ENCODE measurements at regions not wholly inside any gene's neighbourhood (a gene's known extent, or its start where the extent isn't known, plus 50 kb on each side); places are given as distances from the start of the nearest gene placed in this dataset.

- Mint-ChIP-seq H3K36me3 (ENCODE audit: low read depth) (no peaks in the 10 kb centered on the region), H3K4me3 (no peak overlapping the region), H3K4me1 (no peaks in the 10 kb centered on the region), H3K27ac (no peak overlapping the region), H3K9me3 (no peaks in the 10 kb centered on the region), H3K27me3 (no peaks in the 10 kb centered on the region)
- POLR2A ChIA-PET: no interaction called here
- no peak for ATAC-seq (ENCODE audit: low read depth)
- DNase-seq: no peak
- CTCF ChIA-PET: no interaction called here
- no peak for TF ChIP-seq CTCF (IDR thresholded peaks at IDR 0.05)
- intact Hi-C loops (cut with micrococcal nuclease): no loop called here
Observed at GRCh38 chr4:31035761-31036160, 315.6 kb downstream of the PCDH7 start.

GRCh38 chr4:31037703-31038102 lies 317.5 kb downstream of the PCDH7 start:
- ChIA-PET POLR2A (no interaction called here), CTCF (no interaction called here)
- H3K4me3 Mint-ChIP-seq: no peak overlapping the region
- no peak overlapping the region for H3K27ac Mint-ChIP-seq
- DNase-seq: no peak
- H3K27me3 Mint-ChIP-seq: no peaks in the 10 kb centered on the region
- no peaks in the 10 kb centered on the region for H3K36me3 Mint-ChIP-seq (ENCODE audit: low read depth)
- TF ChIP-seq CTCF (IDR thresholded peaks at IDR 0.05): no peak
- intact Hi-C loops (cut with micrococcal nuclease): no loop called here
- no peaks in the 10 kb centered on the region for H3K4me1 Mint-ChIP-seq
- no peaks in the 10 kb centered on the region for H3K9me3 Mint-ChIP-seq
- ATAC-seq (ENCODE audit: low read depth): no peak

- no peak overlapping the region for H3K27ac Mint-ChIP-seq
- intact Hi-C loops (cut with micrococcal nuclease): no loop called here
- TF ChIP-seq CTCF (IDR thresholded peaks at IDR 0.05): no peak
- no peak overlapping the region for H3K4me3 Mint-ChIP-seq
- ATAC-seq (ENCODE audit: low read depth) (no peak), DNase-seq (no peak)
- ChIA-PET CTCF (no interaction called here), POLR2A (no interaction called here)
- H3K9me3 Mint-ChIP-seq: no peaks in the 10 kb centered on the region
- no peaks in the 10 kb centered on the region for H3K27me3 Mint-ChIP-seq
- H3K4me1 Mint-ChIP-seq: no peaks in the 10 kb centered on the region
- H3K36me3 Mint-ChIP-seq (ENCODE audit: low read depth): no peaks in the 10 kb centered on the region
Observed at GRCh38 chr4:31039382-31039781, 319.2 kb downstream of the PCDH7 start.

GRCh38 chr4:31040106-31040505 lies 319.9 kb downstream of the PCDH7 start:
- H3K4me3 Mint-ChIP-seq: no peak overlapping the region
- ChIA-PET CTCF (no interaction called here), POLR2A (no interaction called here)
- TF ChIP-seq CTCF (IDR thresholded peaks at IDR 0.05): no peak
- no peak for DNase-seq
- H3K9me3 Mint-ChIP-seq: no peaks in the 10 kb centered on the region
- H3K4me1 Mint-ChIP-seq: no peaks in the 10 kb centered on the region
- no peaks in the 10 kb centered on the region for H3K27me3 Mint-ChIP-seq
- no peaks in the 10 kb centered on the region for H3K36me3 Mint-ChIP-seq (ENCODE audit: low read depth)
- H3K27ac Mint-ChIP-seq: no peak overlapping the region
- intact Hi-C loops (cut with micrococcal nuclease): no loop called here
- ATAC-seq (ENCODE audit: low read depth): no peak

- Mint-ChIP-seq H3K36me3 (ENCODE audit: low read depth) (no peaks in the 10 kb centered on the region), H3K9me3 (no peaks in the 10 kb centered on the region), H3K4me1 (no peaks in the 10 kb centered on the region), H3K27ac (no peak overlapping the region), H3K27me3 (no peaks in the 10 kb centered on the region), H3K4me3 (no peak overlapping the region)
- CTCF ChIA-PET: no interaction called here
- no peak for ATAC-seq (ENCODE audit: low read depth)
- intact Hi-C loops (cut with micrococcal nuclease): no loop called here
- POLR2A ChIA-PET: no interaction called here
- no peak for DNase-seq
- TF ChIP-seq CTCF (IDR thresholded peaks at IDR 0.05): no peak
Observed at GRCh38 chr4:31041385-31041784, 321.2 kb downstream of the PCDH7 start.

Measured in activated B cell treated with CpG ODN at 0.5 μM for 24 hours (primary cell).